ENCODE measurements at regions not wholly inside any gene's neighbourhood (a gene's known extent, or its start where the extent isn't known, plus 50 kb on each side); places are given as distances from the start of the nearest gene placed in this dataset.

GRCh38 chr5:118711727-118712126 is 276.6 kb downstream of the DTWD2 start:
- no peak overlapping the region for H3K27ac ChIP-seq
- TF ChIP-seq CTCF (IDR thresholded peaks at IDR 0.05) (no peak), ZFX (IDR thresholded peaks at IDR 0.05; ENCODE audit: borderline replicate concordance) (no peak)

GRCh38 chr5:118705959-118706667 is 282.2 kb downstream of the DTWD2 start:
- H3K27ac ChIP-seq = no peak overlapping the region
- TF ChIP-seq CTCF (IDR thresholded peaks at IDR 0.05) (no peak), ZFX (IDR thresholded peaks at IDR 0.05; ENCODE audit: borderline replicate concordance) (no peak)

- no peak overlapping the region for H3K27ac ChIP-seq
- TF ChIP-seq ZFX (IDR thresholded peaks at IDR 0.05; ENCODE audit: borderline replicate concordance) (no peak), CTCF (IDR thresholded peaks at IDR 0.05) (no peak)
Measured at GRCh38 chr5:118703241-118703640, 285.1 kb downstream of the DTWD2 start.

DNA sequence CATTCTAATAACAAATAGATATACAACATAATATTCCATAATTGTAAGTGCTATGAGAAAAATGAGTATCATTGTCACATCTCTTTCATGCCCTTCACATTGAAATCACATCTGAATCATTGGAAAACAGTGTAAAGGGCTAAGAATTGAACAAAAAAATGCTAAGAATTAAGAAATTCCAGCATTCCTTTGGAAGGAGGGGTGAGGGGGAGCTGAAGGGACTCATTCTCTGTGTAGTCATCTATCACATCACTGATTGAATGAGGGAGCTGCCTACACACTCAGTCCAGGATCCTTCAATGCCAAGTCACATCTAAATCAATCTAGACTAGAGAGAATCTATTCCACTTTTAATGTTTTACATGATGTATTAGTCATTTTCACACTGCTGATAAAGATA is 286.6 kb downstream of the DTWD2 start:
- H3K27ac ChIP-seq = no peak overlapping the region
- no peak for TF ChIP-seq ZFX (IDR thresholded peaks at IDR 0.05; ENCODE audit: borderline replicate concordance)
- TF ChIP-seq CTCF (IDR thresholded peaks at IDR 0.05) = no peak

DNA sequence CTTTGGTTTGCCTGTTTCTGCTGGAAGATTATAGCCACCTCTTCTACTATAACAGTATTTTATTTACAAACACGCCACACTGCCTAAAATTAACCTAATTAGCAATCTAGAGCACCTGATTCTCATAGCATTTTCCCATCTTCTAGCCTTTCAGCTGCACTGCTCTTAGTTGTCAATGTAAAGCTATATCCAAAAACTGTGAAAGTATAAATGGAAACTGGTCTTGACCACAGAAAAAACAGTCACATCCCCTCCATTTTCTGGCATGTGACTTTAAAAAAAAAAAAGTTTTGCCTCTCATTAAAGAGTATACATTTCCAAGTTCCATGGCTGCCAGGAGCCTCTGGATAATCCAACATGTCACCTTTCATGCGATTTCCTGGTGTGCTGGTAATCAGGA is 287.8 kb downstream of the DTWD2 start:
- H3K27ac ChIP-seq = no peak overlapping the region
- no peak for TF ChIP-seq CTCF (IDR thresholded peaks at IDR 0.05)
- TF ChIP-seq ZFX (IDR thresholded peaks at IDR 0.05; ENCODE audit: borderline replicate concordance) = no peak

DNA sequence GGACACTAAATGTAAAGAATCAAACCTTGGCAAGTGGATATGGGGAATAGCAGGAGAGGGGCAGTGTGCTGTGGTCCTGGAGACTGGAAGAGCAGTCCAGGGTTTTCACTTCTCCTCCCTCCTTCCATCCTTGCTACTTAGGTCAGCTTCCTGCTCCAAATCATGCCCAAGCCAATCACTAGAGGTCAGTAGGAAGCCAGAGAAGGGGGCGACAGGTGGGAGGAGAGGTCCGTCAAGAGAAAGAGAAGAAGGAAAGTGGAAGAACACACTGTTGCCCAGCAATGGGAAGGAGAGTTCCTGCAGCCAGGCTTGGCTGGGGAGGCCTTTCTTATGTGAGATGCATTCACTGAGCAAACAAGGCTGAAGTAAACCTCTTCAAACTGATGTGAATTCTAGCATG is 289.6 kb downstream of the DTWD2 start:
- no peak overlapping the region for H3K27ac ChIP-seq
- no peak for TF ChIP-seq ZFX (IDR thresholded peaks at IDR 0.05; ENCODE audit: borderline replicate concordance)
- TF ChIP-seq CTCF (IDR thresholded peaks at IDR 0.05) = peak; percentile 19; the same call in 1 of the 2 replicates

DNA sequence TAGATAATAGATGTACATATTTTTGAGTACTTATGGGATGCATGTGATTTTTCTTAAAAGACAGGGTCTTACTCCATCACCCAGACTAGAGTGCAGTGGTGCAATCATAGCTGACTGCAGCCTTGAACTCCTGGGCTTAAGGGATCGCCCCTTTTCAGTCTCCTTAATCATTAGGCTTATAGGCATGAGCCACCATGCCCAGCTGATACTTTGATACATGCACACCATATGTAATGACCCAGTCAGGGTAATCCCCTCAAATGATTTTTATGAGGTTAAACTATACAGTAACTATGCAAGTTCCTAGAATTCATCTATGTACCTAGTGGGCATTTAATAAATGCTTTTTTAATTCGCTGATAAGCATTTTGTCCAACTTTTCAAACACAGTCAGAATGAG is 292.3 kb downstream of the DTWD2 start:
- no peak for TF ChIP-seq CTCF (IDR thresholded peaks at IDR 0.05)
- no peak for TF ChIP-seq ZFX (IDR thresholded peaks at IDR 0.05; ENCODE audit: borderline replicate concordance)
- H3K27ac ChIP-seq = no peak overlapping the region

Measured in 22Rv1 (cell line).